Stimulated activated CD4-positive, alpha-beta T cell treated with anti-CD3 and anti-CD28 coated beads, Interleukin-12 subunit alpha, Interleukin-12 subunit beta, amount 100 ng/mL, for 48 hours (primary cell): ENCODE measurements at regions not wholly inside any gene's neighbourhood (a gene's known extent, or its start where the extent isn't known, plus 50 kb on each side); places are given as distances from the start of the nearest gene placed in this dataset.

Experiments used
- DNase-seq, 3 donors: peaks; one replicate each; pipeline ENCODE4 v3.0.0-alpha.2; 2020; ENCODE audit warnings: low read depth in 2 of 3, low spot score in 1 of 3

- no peak for DNase-seq
These were observed 589.8 kb downstream of the HS3ST4 start for GRCh38 chr16:26281381-26282110.

- DNase-seq: no peak
These were observed 604.0 kb downstream of the HS3ST4 start for GRCh38 chr16:26295625-26296304.

GRCh38 chr16:26301516-26301915 is 609.8 kb downstream of the HS3ST4 start:
- DNase-seq: no peak

DNA sequence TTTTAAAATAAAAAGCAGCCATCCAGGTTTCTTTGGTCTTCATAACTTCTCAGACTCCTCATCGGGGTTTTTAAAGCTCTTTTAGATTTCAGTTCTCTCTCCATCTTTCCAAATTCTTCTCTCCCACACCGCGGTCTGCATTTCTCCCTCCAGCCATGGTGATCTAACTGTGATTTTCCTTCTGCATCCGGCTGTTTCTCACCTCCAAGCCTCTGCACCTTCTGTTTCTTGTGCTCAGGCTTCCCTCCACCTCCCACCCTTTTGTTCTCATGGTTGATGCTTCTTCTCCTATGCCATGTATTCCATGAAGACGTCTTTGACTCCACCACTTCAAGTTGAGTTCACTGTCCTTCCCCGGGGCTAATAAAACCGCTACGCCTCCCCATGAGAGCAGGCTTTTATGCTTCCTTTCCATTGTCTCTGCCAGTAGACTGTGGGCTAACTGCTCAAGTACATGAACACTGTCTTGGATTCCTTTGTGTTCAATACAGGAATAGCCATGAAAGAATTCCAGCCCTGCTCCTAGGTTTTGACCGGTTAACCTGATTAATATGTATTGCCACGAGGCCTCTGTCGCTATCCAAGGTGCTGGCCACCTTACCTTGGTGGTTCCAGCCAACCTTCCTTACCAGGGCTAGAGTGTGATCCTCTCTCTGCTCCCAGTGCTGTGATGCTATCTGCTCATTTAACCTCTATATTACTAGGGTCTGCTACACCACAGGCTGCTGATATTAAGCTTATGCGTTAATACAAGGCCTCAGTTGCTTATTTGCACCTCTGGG is 625.1 kb downstream of the HS3ST4 start:
- no peak for DNase-seq

GRCh38 chr16:26317885-26318284 is 626.1 kb downstream of the HS3ST4 start:
- DNase-seq: no peak

GRCh38 chr16:26330654-26331053 is 638.9 kb downstream of the HS3ST4 start:
- no peak for DNase-seq

DNA sequence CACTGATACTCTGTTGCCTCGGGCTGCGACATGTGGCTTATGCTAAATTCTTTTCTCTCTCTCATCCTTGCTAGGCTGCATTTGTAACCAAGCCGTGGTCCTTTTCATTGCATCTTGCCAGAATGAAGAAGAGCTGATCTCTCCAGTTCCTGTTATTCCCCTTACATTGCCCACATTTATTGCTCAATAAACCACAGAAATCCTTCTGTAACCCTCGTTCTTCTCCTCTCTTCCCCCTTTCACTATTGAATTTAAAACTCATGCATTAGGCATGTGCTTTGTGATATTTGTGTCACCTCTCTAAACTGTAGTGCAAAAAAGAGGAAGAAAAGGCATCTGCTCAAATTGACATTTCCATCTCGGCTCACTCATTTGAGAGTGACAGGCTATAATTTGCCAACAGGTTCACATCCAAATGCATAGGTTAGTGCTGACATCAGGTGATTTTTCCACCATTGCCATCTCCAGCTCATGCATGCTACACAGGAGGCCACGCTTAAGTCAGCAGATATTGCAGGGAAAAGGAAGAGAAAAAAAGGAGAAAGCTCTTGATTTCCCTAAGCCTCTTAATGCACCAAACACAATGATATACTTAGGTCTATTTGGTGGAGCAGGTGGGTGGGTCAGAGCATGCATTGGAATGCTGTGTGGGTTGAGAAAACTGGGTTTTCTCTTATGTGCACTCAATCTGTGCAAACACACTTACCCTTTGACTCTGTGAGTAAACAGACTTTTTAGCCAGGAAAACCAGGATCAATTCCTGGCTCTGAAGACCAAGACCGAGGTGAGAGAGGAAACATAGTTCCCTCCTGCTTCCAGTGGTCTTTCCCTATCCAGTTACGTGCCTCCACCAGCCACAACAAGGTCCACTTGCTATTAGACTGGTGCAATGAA is 642.7 kb downstream of the HS3ST4 start:
- no peak for DNase-seq

- DNase-seq: no peak
These were observed 643.6 kb downstream of the HS3ST4 start for GRCh38 chr16:26335236-26335853.

DNA sequence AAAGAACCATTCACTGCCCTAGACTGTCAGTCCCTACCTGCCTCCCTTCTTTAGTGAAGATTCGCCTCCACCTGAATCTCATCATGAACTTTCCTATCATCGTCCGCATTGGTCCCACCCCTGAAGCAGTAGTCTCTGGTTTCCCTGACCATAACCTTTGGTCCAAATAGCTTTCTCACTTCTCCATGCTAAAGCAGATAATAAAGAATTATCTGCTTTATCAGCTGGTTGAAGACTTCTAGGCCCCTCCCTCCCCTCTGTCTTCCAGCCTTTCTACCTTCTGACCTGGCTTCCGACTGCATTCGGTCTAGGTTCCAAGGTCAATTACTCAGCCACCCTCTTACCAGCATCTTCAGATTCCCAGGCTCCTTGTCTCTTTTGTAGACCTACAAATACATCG is 650.9 kb downstream of the HS3ST4 start:
- DNase-seq: no peak

- no peak for DNase-seq
These were observed 652.5 kb downstream of the HS3ST4 start for GRCh38 chr16:26344240-26344776.

DNA sequence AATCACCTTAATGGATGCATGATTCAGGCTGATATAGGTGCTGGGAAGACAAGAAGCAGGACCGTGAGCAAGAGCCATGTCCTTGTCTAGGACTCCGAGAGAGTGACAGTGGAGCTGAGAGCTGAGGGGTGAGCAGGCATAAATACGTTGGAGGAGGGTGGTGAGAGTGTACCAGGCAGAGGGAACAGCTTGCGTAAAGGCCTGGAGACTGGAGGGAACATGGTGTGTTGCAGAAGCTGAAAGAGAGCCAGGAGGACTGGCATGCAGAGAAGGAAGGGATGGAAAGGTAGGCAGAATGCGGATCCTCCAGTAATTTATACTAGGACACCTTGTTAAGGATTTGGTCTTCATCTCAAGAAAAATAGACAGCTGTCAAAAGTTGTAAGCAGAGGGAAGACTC is 653.2 kb downstream of the HS3ST4 start:
- no peak for DNase-seq

DNA sequence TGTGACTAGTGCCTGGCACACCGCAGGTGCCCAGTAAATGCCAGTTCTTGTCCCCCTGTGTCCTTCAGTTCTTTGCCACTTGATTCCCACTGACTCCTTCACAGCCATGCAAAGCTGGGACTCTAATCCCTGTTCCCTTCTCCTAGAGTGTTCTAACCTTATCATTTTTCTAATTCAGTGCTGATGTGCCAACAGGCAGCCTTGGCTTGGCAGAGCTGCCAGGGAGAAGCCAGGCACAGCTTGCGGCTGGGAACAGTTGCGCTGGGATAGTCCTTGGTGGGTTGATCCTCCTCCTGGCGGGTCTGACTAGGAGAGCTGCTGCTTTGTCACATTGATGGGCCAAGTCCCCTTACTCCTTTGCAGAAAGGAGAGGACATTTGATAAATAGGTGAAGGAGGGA is 654.2 kb downstream of the HS3ST4 start:
- DNase-seq: no peak

DNA sequence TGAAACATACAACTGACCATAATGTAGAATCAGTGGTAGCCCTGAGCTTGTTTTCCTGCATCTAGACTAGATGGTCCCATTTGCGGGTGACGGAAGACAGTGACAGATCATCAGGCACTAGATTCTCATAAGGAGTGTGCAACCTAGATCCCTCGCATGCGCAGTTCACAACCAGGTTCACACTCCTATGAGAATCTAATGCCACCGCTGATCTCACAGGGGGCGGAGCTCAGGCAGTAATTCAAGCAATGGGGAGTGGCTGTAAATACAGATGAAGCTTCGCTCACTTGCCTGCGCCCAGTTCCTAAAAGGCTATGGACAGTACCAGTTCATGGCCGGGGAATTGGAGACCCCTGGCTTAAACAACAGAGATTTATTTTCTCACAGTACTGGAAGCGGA is 656.3 kb downstream of the HS3ST4 start:
- no peak for DNase-seq

DNA sequence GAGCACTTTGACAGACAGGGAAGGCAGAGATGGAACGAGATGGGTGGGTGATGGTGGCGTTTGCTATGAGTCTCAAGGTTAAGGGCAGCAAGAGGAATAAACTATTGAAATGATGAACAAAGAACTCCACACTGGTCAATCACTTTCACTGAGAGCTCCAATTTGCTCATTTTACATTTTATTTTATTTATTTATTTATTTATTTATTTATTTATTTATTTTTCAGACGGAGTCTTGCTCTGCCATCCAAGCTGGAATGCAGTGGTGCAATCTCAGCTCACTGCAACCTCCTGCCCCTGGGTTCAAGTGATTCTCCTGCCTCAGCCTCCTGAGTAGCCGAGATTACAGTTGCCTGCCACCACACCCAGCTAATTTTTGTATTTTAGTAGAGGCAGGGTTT is 669.1 kb downstream of the HS3ST4 start:
- DNase-seq: no peak

GRCh38 chr16:26363581-26363980 is 671.8 kb downstream of the HS3ST4 start:
- no peak for DNase-seq

- no peak for DNase-seq
These were observed 673.6 kb downstream of the HS3ST4 start for GRCh38 chr16:26365161-26365940.

- no peak for DNase-seq
These were observed 679.6 kb downstream of the HS3ST4 start for GRCh38 chr16:26371349-26371869.

DNA sequence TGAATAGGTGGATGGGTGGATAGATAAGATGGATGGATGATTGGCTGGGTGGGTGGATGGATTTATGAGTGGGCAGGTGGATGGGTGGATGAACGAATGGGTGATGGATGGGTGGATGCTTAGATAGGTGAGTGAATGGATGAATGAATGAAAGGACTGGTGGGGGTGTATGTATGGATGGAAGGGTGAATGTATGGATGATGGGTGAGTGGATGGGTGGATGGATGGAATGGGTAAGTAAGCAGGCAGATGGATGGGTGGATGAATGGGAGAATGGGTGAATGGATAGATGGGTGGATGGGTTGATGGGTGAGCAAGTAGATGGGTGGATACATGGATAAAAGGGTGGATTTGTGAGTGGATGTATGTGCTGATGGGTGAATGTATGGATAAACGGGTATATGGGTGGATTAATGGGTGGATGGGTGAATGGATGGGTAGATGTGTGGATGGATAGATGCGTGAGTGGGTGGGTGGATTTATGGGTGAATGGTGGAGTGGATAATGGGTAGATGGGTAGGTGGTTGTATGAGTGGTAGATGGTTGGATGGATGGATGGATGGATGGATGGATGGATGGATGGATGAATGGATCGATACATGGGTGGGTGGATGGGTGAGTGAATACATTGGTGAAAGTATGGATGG is 682.6 kb downstream of the HS3ST4 start:
- DNase-seq: no peak

- DNase-seq: no peak
These were observed 684.1 kb upstream of the C16orf82 start for GRCh38 chr16:26382586-26382985.
